Mucosa of descending colon (tissue), 3 donors: ENCODE measurements at regions not wholly inside any gene's neighbourhood (a gene's known extent, or its start where the extent isn't known, plus 50 kb on each side); places are given as distances from the start of the nearest gene placed in this dataset.

Experiments
- ATAC-seq: fragments of 200-7000 bp; cut with Tn5 transposase; one replicate; pipeline ENCODE4 v1.9.1; 2020; ENCODE audit warnings: mild to moderate bottlenecking, moderate library complexity
- DNase-seq, 3 donors: peaks; one replicate each; pipeline ENCODE4 v3.0.0-alpha.2; 2020
- H3K36me3 ChIP-seq: fragments of 200-600 bp; one replicate; pipeline ENCODE4 v1.8.0; 2021; ENCODE audit warnings: low read depth, mild to moderate bottlenecking
- H3K4me1 ChIP-seq: fragments of 200-600 bp; one replicate; pipeline ENCODE4 v1.8.0; 2021; ENCODE audit warnings: low read depth, mild to moderate bottlenecking
- H3K4me3 ChIP-seq: fragments of 200-600 bp; one replicate; pipeline ENCODE4 v1.8.0; 2021; ENCODE audit warnings: mild to moderate bottlenecking
- H3K9me3 ChIP-seq: fragments of 200-600 bp; one replicate; pipeline ENCODE4 v1.8.0; 2021; ENCODE audit warnings: mild to moderate bottlenecking
- intact Hi-C, 2 donors: fragments of 100-400 bp; cut with DNase I in 1 of 2; cut with micrococcal nuclease in 1 of 2; formaldehyde crosslinking; loops; one replicate each; pipeline versions ENCODE4 v1.11.0 to v1.11.1; 2022; cut with DNase I, micrococcal nuclease
- TF ChIP-seq, protein P1 (sequence below): fragments of 200-600 bp; IDR thresholded peaks from one replicate; pipeline ENCODE4 v1.8.0; 2022; ENCODE audit warnings: antibody characterized with exemption, mild to moderate bottlenecking
- donor health status: DM: no; HTN: no; CAD: no; lungs with moderate emphysema.
- donor health status: DM: no; HTN: no; CAD: no.
- donor health status: DM: no; HTN: yes; CAD: no.

DNA sequence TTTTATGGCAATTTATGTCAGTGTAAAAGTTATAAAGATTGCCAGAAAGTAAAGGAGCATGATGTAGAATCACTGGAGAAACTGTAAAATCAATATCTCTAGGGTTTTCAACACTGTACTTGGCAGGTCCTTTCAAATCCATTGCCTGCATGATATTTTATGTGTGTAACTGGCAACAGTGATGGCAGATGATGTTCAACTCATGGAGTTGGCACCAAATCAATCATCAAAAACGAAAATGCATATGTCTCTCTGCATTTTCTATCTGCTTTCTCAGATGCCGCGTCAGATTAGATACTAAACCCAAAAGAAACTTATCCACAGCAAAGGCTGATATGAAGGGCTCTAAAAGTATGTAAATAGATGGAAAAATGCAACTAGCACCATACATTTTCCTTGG, 1395.5 kb upstream of the PIK3C3 start:
- no peaks in the 10 kb centered on the region for H3K36me3 ChIP-seq
- TF ChIP-seq, protein P1, sequence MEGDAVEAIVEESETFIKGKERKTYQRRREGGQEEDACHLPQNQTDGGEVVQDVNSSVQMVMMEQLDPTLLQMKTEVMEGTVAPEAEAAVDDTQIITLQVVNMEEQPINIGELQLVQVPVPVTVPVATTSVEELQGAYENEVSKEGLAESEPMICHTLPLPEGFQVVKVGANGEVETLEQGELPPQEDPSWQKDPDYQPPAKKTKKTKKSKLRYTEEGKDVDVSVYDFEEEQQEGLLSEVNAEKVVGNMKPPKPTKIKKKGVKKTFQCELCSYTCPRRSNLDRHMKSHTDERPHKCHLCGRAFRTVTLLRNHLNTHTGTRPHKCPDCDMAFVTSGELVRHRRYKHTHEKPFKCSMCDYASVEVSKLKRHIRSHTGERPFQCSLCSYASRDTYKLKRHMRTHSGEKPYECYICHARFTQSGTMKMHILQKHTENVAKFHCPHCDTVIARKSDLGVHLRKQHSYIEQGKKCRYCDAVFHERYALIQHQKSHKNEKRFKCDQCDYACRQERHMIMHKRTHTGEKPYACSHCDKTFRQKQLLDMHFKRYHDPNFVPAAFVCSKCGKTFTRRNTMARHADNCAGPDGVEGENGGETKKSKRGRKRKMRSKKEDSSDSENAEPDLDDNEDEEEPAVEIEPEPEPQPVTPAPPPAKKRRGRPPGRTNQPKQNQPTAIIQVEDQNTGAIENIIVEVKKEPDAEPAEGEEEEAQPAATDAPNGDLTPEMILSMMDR, result no peak
- H3K4me1 ChIP-seq, result no peaks in the 10 kb centered on the region
- H3K4me3 ChIP-seq, result no peak overlapping the region
- intact Hi-C loops, result no loop called here
- ATAC-seq, result no peak
- H3K9me3 ChIP-seq, result no peaks in the 10 kb centered on the region
- no peak for DNase-seq

GRCh38 chr18:40558706-40559392, 1396.2 kb upstream of the PIK3C3 start:
- H3K36me3 ChIP-seq, result no peaks in the 10 kb centered on the region
- H3K9me3 ChIP-seq, result no peaks in the 10 kb centered on the region
- no peak overlapping the region for H3K4me3 ChIP-seq
- ATAC-seq (no peak), DNase-seq (no peak)
- TF ChIP-seq, protein P1, result no peak
- H3K4me1 ChIP-seq, result no peaks in the 10 kb centered on the region
- intact Hi-C loops, result no loop called here

DNA sequence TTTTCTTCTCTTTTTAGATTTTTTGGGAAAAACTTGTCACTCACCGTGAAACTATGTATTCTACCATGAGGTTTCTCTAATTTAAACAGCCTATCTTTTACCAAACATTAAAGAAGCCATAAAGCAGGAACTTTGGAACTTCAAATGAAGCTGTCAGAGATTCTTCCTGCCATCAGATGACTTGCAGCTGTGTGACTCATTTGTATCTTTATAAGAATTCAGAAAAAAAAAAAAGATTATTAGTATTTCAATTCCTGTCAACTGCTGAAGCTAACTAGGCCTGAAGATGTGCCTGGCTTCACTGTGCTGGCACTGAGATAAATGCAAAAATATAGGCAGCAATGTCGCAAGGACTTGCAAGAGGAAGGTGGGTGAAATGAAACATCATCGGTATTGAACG, 1399.1 kb upstream of the PIK3C3 start:
- ATAC-seq (no peak), DNase-seq (no peak)
- Histone ChIP-seq H3K9me3 (no peaks in the 10 kb centered on the region), H3K4me1 (no peaks in the 10 kb centered on the region), H3K4me3 (no peak overlapping the region), H3K36me3 (no peaks in the 10 kb centered on the region)
- TF ChIP-seq, protein P1, result no peak
- intact Hi-C loops, result no loop called here

- no peak for DNase-seq
- TF ChIP-seq, protein P1, result no peak
- Histone ChIP-seq H3K36me3 (no peaks in the 10 kb centered on the region), H3K4me1 (no peaks in the 10 kb centered on the region), H3K9me3 (no peaks in the 10 kb centered on the region), H3K4me3 (no peak overlapping the region)
- intact Hi-C loops, result no loop called here
- ATAC-seq, result no peak
These were observed 1402.0 kb upstream of the PIK3C3 start for GRCh38 chr18:40553029-40553428.

DNA sequence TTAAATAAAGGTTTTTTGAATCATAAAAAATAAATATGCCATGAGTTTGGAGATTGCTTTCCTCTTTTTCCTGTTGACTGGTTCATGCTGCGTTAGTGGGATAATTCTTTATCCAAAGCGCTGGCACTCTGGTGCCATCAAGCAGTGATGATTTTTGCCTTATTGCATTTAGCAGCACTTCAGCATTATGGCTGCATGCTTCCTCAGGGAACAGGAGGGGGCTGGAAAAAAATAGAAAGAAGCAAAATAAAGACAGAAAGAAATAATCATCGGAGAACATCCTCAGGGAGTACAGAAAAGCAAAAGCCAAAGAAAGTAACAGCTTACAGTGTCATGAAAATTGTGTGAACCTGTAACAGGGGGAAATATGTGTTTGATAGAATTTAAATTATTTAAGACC, 1408.2 kb upstream of the PIK3C3 start:
- H3K4me3 ChIP-seq, result no peak overlapping the region
- TF ChIP-seq, protein P1, result no peak
- H3K9me3 ChIP-seq, result no peaks in the 10 kb centered on the region
- H3K36me3 ChIP-seq, result no peaks in the 10 kb centered on the region
- ATAC-seq (no peak), DNase-seq (no peak)
- no peaks in the 10 kb centered on the region for H3K4me1 ChIP-seq
- intact Hi-C loops, result no loop called here

DNA sequence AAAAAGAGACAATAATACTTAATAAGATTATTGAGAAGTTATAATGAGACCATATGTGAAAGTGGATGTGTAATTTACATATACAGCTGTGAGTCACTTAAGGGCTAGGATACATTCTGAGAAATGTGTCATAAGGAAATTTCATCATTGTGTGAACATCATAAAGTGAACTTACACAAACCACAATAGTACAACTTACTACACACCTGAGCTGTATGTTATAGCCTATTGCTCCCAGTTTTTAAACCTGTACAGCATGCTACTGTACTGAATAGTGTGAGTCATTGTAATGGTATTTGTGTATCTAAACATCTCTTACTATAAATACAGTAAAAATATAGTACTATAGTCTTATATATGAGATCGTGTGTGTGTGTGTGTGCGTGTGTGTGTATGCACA, 1420.3 kb upstream of the PIK3C3 start:
- no peaks in the 10 kb centered on the region for H3K36me3 ChIP-seq
- ATAC-seq (peak; percentile 33), DNase-seq (no peak)
- intact Hi-C loops, result no loop called here
- H3K4me3 ChIP-seq, result no peak overlapping the region
- H3K9me3 ChIP-seq, result no peaks in the 10 kb centered on the region
- TF ChIP-seq, protein P1, result no peak
- H3K4me1 ChIP-seq, result no peaks in the 10 kb centered on the region
